GM18520 (cell line): ENCODE measurements at regions not wholly inside any gene's neighbourhood (a gene's known extent, or its start where the extent isn't known, plus 50 kb on each side); places are given as distances from the start of the nearest gene placed in this dataset.

ENCODE experiments used
- ATAC-seq: cut with Tn5 transposase; IDR thresholded peaks from one replicate; pipeline ENCODE4 v1.9.1; 2021; ENCODE audit not compliant: unreplicated experiment

DNA sequence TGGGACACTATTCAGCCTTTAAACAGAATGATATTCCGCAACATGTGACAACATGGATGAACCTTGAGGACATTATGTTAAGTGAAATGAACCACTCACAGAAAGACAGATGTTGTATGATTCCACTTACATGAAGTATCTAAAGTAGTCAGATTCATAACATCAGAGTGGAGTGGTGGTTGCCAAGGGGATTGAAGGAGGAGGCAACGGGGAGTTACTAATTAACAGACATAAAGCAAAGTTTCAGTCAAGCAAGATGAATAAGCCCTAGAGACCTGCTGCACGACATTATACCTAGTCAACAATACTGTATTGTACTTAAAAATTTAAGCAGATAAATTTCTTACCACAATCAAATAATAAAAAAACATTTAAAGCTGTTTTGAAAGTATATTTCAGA is 105.0 kb upstream of the NR0B1 start:
- peak; percentile 55 for ATAC-seq

DNA sequence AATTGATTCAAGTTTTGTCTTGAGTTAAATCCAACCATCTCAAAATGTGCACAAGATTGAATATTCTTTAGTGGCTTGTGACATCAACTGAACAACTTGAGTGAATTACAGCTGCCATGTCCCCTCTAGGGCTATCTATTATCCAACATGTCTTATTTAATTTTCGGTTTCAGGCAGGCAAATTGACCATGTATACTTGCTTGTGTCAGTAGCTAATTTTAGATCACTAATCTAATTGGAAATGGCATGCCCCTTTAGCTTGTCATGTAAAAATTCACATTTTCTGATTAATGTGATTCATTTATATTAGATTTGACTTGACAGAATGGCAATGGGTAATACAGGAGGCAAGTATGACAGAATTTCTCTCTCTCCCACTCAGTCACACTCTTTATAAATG is 93.2 kb upstream of the NR0B1 start:
- no peak for ATAC-seq

DNA sequence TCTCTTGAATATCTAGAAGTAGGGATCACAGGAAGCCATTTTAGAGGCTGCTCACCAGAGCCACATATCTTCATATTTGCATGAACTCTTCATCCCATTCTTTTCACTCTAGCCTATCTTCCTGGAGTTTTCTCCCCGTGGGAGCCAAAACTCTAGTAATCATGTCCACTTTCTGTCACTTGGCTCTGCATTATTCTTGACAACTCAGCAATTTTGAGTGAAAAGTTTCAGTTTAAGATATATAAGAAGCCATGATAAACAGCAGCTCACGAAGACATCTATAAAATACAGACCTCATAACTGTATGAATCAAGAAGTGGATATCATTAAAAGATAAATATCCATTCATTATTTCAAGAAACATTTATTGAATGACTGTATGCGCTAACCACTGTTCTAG is 79.1 kb upstream of the NR0B1 start:
- no peak for ATAC-seq

DNA sequence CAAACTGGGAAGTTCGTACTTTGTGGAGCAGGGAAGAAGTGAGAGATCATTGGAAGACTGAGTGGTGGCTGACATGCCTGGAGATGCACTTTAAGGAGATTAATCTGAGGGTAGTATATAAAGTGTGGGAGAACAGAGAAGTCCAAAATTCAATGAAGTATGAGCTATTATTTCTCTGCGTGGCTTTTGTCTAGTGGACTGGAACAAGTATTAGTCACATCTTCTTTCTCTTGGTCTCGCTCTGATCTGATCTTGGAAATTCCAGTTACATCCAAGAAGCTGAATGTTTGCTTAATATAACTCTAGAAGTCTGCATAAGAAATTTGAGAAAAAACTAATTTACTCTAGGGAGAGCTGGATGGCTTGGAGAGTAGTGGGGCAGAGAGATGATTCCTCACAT is 64.8 kb upstream of the NR0B1 start:
- no peak for ATAC-seq

DNA sequence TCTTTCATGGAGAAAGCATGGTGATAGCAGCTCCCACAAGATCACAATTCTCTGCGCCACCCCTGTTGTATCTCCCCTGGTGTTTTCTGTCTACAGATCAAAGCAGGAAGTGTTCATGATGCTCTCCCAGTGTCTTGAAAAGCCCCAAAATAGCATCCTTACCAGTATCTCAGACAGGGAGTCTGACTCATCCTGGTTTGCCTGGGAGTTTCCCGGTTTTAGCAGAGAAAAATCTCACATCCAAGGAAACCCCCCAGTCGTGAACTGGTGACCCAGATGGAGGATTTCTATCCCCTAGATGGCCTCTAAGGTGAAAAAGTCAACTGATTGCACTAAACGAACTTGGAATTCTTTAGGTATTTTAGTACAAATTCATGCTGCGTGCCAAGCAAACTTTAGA is 64.3 kb upstream of the NR0B1 start:
- ATAC-seq: no peak

DNA sequence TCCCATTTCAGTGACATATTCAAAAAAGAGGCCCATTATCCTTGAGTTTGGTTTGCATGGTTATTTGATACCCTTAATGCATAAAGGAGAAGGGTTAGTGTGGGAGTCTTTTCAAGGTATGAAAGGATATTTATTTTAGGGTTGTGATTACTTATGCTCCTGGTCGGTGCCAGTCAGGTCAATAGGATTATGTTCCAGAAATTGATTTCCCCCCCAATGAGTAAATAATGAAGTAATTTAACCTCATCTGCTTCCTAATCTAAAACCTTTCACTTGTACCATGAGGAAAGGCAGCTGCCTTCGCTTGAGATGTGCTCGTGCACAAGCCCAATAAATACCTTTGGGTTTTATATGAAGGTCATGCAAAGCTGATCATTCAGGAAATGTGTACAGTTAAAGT is 55.0 kb upstream of the NR0B1 start:
- no peak for ATAC-seq
